Right ventricle myocardium inferior (tissue), 1 donor: ENCODE measurements at regions not wholly inside any gene's neighbourhood (a gene's known extent, or its start where the extent isn't known, plus 50 kb on each side); places are given as distances from the start of the nearest gene placed in this dataset.

ENCODE experiments used
- ATAC-seq: fragments of 200-7000 bp; cut with Tn5 transposase; one replicate; pipeline ENCODE4 v1.9.1; 2020; ENCODE audit warnings: mild to moderate bottlenecking, moderate library complexity
- DNase-seq: peaks from one replicate; pipeline ENCODE4 v3.0.0; 2021; ENCODE audit errors: missing footprints
- intact Hi-C: fragments of 100-400 bp; cut with DNase I; formaldehyde crosslinking; loops from one replicate; pipeline ENCODE4 v1.11.0; 2022
- donor health status: DM: no; HTN: yes; CAD: no; lungs with severe emphysema.

DNA sequence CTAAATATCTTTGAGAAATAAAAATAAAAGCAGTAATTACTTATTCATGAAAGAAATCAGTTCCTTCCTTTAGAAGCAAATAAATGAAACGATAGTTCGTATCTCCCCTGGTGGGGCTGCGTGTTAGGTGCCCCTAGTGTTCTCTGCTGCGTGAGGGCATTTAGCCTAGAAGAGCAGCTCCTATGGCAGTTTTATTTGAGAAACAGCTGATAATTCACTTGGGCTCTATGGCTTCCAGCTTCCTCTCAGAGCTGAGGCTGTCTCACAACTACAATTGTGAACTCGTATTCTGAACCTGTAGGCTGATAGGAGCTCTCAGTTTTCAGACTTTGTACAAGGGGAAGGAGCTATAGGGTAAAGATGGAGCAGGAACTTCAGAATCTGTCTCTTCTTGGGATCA lies 540.0 kb upstream of the MAP3K7 start:
- DNase-seq: no peak
- intact Hi-C loops: no loop called here
- no peak for ATAC-seq

DNA sequence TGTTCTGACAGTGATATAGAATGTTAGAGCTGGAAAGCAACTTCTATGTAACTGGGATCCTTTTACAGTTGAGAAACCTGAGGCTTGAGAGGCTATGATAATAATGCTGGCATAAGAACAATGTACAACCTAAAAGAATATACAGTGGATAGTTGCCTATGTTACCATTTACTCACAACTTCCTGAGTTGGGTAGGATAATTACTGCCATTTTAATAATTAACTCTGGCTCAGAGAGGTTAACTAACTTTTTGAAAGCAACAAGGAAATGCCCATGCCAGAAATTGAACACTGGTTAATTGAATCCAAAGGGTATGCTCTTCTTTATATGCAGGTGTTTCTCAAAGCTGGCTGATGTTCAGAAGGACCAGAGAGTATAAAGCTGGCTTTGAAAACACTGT lies 530.7 kb upstream of the MAP3K7 start:
- intact Hi-C loops: no loop called here
- DNase-seq (no peak), ATAC-seq (no peak)

DNA sequence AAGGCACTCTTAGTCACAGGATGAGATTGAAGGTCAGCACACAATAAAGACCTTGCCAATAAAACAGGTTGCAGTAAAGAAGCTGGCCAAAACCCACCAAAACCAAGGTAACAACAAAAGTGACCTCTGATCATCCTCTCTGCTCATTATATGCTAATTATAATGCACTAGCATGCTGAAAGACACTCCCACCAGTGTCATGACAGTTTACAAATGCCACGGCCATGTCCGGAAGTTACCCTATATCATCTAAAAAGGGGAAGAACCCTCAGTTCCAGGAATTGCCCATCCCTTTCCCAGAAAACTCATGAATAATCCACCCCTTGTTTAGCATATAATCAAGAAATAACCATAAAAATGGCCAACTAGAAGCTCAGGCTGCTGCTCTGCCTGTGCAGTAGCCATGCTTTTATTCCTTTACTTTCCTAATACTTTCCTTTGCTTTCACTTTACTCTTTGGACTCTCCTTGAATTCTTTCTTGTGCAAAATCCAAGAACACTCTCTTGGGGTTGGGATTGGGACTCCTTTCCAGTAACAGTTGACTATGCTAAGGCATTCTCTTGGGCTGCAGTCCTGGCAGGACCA lies 527.3 kb upstream of the MAP3K7 start:
- intact Hi-C loops: no loop called here
- no peak for DNase-seq
- no peak for ATAC-seq

DNA sequence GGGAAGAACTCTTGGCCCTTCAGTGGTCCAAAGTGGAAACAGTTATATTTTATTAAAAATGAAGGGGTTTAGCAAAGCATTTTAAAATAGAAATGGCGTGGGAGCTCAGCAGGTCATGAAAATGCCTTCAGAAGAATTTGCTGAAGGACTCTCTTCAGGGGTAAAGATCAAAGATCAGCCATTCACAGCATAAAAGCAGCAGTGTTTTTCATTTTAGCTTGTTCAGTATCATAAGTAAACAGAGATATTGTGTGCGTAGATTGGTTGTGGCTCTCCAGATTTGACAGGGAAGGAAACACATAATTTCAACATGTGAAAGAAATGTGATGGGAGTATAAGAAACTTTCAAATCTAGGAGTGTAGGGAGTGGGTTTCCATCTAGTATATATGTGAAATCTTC lies 519.2 kb upstream of the MAP3K7 start:
- DNase-seq: no peak
- ATAC-seq: no peak
- intact Hi-C loops: no loop called here

DNA sequence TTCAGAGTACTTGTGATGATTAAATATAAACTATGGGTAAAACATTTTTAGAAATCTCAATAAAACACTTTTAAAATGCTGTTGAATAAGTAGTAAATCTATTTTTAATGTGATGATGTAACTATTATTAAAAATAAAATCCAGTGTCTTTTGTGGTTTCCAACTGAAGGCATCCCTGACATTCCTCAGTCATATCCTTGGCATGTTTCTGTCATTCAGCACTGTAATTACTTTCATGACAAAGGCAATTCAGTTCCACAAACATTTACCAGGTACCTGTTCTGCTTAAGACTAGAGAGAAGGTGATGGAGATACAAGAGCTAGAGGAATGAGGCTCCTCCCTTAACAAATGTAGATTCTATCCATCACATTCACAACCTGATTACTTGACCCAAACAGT lies 518.7 kb upstream of the MAP3K7 start:
- DNase-seq: no peak
- ATAC-seq: no peak
- intact Hi-C loops: no loop called here

DNA sequence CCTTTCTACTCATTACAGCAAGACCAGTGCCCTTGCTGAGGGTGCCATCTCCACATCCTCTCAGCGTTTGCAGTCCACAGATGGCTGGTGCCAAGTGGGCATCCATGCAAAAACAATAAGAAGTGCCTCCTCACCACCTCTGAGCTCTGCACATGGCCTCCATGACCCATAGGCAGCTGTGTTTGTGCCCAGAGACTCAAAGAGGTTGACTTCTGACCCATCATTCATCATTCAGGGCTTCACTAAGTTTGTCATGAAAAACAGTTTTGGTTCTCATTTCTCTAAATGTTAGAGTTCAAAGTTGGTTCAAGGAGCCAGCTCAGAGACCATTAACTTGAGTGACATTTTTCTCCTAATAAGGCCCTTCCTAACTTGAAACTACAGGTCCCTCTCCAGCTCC lies 512.6 kb upstream of the MAP3K7 start:
- DNase-seq: no peak
- ATAC-seq: no peak
- intact Hi-C loops: no loop called here

DNA sequence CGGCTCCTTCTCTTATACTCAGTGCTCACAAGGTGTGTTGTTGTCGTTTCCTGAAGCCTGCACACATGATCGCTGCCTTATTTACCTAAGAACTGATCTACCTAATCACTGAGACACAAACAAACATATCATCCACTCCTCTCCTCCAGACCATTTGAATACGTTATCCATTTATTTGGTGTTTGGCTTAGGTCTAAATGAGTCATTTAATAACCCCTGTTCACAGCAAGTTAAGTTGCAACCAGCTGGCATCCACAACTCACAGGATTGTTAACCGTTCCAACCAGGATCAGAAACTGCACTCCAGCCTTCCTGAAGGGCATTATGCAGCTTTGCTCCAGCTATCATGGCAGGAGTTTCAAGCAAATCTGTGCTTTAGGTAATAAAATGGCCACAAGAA lies 511.1 kb upstream of the MAP3K7 start:
- intact Hi-C loops: no loop called here
- DNase-seq (no peak), ATAC-seq (no peak)

DNA sequence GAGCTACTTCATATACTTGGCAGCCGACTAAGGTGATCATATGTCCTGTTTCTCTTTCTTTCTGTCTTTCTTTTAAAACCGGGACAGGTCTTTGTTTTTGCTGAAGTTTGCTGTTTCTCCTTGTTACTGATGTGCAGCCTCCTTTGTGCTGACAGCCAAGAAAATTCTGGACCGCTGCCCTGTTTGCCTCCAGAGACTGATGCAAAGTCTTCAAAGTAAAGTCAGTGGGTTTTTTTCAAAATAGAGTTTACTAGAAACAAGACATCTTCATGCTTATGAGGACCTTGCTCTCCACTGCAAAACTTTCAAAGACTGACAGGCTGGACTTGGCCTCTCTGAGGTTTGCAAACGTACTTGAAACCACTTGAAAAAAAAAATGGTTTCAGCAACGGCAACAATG lies 510.5 kb upstream of the MAP3K7 start:
- intact Hi-C loops: no loop called here
- DNase-seq: peak; percentile 66

DNA sequence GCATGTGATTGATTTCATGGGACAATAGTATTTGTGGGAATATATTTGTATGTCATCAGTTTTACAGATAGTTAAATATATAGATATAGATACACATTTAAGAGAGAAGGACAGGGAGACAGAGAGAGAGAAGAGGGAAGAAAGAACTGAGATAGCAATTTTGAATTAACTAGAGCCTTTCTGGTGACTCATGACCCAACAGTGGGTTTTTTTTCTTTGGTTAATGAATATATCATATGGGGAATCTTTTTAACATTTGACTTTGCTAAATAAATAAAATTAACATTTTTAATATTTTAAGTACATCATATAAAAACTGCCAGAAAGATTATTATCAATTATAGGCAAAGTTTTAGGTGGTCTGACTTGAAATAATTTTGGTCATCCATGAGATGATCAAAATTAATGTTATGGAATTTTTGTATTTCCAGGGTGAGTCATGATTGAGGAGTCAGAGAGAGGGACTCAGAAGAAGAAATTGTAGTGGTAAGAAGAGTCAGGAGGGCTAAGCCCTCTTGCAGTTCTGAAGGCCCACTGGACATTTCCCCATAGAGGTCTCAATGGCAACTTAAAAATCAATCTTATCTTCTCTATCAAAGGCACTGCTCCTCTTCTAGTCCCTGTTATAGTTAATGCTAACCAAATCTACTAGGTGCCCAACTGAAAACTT lies 508.1 kb upstream of the MAP3K7 start:
- intact Hi-C loops: no loop called here
- DNase-seq (no peak), ATAC-seq (no peak)

More for the DNA sequence above, 510.5 kb upstream of the MAP3K7 start:
- peak; percentile 34 for ATAC-seq

DNA sequence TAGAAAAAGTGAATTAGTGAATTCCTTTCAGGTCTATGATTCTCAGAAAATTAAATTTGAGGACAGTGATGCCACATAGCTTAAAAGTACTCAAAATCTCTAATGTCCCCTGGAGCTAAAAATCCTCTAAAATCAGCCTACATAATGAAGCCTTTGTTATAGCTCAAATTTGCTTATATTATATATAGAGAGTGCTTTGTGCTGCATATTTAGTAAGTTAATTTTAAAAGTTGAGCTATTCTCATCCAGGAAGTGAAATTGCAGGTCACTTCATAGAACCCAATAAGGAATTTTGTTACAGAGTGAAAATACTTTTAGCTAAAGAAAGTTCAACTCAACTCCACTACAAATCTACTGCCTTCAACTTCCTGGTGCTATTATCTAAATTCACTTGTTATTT lies 507.5 kb upstream of the MAP3K7 start:
- intact Hi-C loops: no loop called here
- DNase-seq (no peak), ATAC-seq (no peak)

DNA sequence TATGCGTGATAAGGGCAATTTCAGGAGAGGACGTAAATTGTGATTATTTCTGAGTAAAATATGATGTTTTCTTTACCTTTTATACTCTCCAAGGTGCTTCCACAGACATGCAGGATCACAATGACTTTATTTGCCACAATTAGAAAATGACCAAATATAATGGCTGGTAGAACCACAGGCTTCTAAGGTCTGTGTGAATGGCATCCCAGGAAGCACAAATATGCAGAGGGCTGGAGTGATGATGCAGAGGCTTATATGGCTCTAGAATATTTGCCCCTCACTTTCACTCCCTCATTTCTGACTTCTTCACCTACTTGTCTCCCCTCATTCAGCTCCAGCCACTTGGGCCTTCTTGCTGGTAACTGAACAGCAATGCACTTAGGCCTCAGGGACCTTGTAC lies 502.1 kb upstream of the MAP3K7 start:
- ATAC-seq (no peak), DNase-seq (no peak)
- intact Hi-C loops: no loop called here

DNA sequence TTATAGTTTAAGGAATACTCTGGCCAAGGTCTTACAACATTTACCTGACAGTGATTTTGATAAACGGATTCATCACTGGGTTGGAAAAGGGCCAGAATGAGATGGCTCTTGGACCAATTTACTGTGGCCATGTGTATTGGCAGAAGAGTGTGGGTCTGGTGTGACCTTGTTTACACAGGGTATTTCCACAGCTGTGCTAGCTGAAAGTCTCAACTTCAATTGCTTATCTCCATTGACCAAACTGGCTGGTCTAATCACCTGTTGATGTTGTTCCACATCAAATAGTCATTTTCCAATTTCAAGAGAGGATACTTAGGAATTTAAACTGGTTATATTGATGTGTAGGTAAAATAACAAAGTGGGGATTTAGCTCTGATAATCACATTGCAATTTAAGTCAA lies 501.6 kb upstream of the MAP3K7 start:
- ATAC-seq: peak; percentile 52
- DNase-seq: no peak
- intact Hi-C loops: no loop called here

DNA sequence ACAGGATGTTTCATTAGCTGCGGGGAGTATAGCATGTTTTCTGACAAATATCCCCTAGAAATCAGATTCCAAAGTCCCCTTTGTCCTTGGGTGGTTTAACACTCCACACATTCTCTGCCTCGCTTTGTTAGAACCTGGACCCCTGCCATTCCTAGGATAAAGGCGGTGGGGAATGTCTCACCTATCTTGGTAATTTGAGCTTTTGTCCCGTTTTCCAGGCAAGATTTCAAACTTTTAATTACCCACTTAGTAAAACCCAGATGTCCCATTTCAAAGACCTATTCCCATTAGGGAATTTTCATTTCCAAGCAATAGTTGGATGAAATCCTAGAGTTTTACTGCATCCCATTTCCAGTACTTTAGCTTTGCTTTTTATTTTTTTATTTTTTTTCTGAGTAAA lies 501.0 kb upstream of the MAP3K7 start:
- intact Hi-C loops: no loop called here
- ATAC-seq (no peak), DNase-seq (no peak)

DNA sequence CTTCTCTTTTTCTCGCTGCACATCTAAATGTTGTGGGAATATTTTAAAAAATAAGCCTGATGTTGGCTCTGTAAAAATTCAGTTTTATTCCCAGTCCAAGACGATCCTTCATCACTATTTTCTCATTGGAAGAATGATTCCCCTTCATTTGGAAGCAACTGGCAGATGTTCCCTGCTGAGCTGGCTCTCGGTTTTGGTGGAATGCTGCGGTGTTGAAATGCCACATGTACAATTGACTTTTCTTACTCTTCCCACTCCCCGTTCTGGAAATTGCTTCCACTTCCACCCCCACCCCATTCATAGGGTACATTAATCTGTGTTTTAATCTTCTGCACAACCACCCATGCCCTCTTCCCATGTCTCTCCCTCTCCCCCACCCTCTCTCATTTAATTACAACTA lies 496.3 kb upstream of the MAP3K7 start:
- DNase-seq: no peak
- intact Hi-C loops: no loop called here
- peak; percentile 33 for ATAC-seq

DNA sequence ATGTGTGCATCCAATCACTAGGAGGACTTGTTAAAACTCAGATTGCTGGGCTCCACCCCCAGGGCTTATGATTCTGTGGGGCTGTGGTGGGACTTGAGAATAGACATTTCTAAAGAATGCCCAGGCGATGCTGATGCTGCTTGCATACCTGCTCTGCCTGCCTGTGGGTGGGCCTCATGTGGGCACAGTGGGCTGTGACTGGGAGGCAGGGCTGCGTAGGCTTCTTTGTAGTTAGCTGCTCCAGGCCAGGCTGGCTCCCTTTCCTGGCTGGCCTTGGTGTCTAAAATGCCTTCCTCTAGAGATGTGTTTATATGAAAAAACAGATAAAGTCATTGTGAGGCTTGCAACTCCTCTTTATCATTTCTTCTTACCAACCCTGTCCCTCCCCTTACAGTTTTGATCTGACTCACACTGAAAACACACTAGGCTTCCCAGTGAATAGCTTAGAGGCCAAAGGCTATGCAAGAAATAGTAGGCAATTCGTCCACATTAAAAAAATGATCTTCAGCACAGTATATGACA lies 495.5 kb upstream of the MAP3K7 start:
- peak; percentile 37 for ATAC-seq
- intact Hi-C loops: no loop called here
- DNase-seq: no peak

DNA sequence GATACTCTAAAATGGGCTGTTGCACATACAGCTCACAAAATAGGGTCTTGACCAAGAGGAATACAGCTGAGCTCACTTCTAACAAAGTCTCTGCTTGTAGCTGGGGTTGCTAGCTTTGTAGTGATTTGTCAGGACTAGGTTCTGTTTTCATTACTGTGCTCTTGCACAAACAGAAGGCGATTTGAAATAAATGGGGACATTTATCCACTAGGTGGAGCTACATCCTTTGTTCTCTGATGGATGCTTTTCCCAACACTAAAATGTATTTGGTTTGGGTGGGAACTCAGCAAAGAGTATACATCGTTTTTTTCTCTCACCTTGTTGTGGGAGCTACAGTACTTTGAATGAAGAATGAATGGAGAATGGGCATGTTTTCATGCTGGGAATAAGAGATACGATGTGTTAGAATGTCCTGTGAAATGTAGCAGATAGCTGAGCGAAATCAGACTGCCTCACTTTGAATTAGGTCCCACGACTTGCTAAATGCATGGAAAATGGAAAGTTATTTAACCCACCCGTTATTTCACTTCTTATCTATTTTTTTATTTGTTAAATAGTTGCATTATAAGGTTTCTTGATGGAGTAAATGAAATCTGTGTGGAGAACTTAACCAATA lies 494.7 kb upstream of the MAP3K7 start:
- ATAC-seq (peak; percentile 57), DNase-seq (no peak)
- intact Hi-C loops: no loop called here

DNA sequence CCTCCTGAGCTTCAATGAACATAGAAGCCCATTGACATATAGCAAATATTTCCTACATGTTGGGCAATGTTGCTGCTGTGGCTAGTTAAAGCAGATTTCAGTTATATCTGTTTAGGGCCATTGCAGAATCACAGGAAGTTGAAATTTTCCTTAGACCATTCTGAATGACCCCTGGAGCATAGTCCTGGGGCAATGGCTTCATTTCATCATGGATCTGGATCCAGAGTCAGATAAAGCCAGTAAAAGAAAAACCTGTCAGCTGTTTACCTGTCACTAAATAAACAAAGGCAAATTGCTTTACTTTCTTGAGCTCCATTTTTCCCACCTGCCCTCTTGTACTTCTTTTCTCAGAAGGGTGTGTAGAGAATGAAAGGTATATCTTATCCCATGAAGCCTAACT lies 494.0 kb upstream of the MAP3K7 start:
- DNase-seq: no peak
- intact Hi-C loops: no loop called here
- ATAC-seq: no peak

DNA sequence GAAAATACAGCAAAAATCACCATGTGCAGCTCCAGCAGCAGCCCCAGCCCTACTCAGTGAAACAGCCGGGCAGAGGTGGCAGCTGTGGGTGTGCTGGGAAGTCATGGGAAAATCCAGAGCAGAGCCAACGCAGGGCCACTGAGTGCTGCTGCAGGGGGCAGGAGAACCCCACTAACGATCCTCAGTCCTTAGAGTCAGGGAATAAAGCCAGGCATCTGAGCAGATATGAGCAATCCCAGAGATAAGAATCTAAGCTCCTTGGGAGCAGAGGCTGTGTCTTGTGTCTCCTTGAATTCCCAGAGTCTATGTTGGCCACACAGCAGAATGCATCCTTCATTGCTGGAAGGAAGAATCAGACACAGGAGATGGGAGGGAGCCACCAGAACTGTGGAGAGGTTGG lies 493.1 kb upstream of the MAP3K7 start:
- intact Hi-C loops: no loop called here
- ATAC-seq: no peak
- DNase-seq: no peak

DNA sequence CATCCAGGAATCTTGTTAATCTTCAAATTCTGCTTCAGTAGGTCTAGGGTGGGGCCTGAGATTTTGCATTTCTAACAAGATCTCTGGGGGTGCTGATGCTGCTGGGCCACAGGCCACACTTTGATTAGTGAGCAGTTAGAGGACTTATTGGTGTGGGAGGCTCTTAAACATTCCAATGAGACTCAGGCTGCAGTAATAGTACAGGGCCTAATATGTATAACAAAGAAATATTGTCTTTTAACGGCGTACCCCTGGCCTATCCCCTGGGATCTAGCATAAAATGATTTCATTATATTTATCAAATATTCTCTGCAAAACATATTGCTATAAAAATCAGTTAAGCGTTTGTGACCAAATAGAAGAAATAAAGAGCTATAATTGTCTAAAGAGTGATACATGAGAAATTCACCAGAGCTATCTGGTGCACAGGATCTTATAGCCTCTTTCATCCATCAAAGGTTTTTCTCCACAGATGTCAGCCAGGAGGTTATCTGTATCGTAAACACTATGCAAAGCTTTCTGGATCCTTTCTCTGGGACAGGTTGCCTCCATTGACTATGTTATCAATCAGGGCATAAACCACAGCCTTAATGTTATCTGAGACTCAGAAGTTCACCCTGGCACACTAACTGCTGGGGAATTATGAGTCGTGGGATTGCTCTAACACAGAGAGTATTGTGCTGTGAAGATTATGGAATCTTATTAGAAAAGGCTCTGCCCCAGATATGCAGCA lies 488.5 kb upstream of the MAP3K7 start:
- intact Hi-C loops: no loop called here
- ATAC-seq (no peak), DNase-seq (no peak)

DNA sequence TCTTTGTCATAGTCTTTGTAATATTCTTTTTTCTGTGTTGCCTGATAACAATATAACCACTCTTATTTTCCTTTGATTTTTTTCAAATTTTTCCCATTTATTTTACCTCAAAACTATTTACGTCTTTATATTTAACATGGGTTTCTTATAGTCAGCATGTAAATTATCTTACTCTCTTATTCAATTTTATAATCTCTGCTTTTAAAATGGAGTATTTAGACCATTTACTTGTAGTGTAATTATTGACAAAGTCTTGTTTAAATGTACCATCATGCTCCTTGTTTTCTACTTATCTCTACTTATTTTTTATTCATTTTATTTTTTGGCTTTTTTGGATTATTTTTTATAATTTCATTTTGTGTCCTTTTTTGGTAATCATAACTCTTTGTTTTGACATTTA lies 476.5 kb upstream of the MAP3K7 start:
- no peak for ATAC-seq
- DNase-seq: no peak
- intact Hi-C loops: no loop called here
